Calu3 (cell line): ENCODE measurements at regions not wholly inside any gene's neighbourhood (a gene's known extent, or its start where the extent isn't known, plus 50 kb on each side); places are given as distances from the start of the nearest gene placed in this dataset.

Source experiments
- BruUV-seq: library from RNA; stranded (reverse); fragments of 400-500 nt; replicated peaks from 2 replicates; lab custom pipeline; 2021; lab: Mats Ljungman, UMichigan
- CTCF ChIA-PET: fragments of 300-600 bp; sonication (Branson Sonifier 250); formaldehyde crosslinking; loops from one replicate; lab custom pipeline; 2022; ENCODE audit warnings: antibody characterized with exemption; lab: Charles Lee
- DNase-seq: peaks from one replicate; pipeline ENCODE4 v3.0.0; 2022
- H3K27ac Mint-ChIP-seq: one replicate; pipeline ENCODE4 v1.8.0; 2022; ENCODE audit warnings: mixed read lengths; ENCODE audit not compliant: unreplicated experiment
- H3K27me3 Mint-ChIP-seq: one replicate; pipeline ENCODE4 v1.8.0; 2022; ENCODE audit warnings: mixed read lengths; ENCODE audit not compliant: unreplicated experiment
- H3K36me3 Mint-ChIP-seq: one replicate; pipeline ENCODE4 v1.8.0; 2022; ENCODE audit warnings: mild to moderate bottlenecking, moderate library complexity, mixed read lengths; ENCODE audit not compliant: insufficient read depth, unreplicated experiment
- H3K4me1 Mint-ChIP-seq: one replicate; pipeline ENCODE4 v1.8.0; 2022; ENCODE audit warnings: mild to moderate bottlenecking, low read depth, mixed read lengths; ENCODE audit not compliant: unreplicated experiment
- H3K4me3 Mint-ChIP-seq: one replicate; pipeline ENCODE4 v1.8.0; 2022; ENCODE audit warnings: mild to moderate bottlenecking, low read depth, moderate library complexity, mixed read lengths; ENCODE audit not compliant: unreplicated experiment
- H3K9me3 Mint-ChIP-seq: one replicate; pipeline ENCODE4 v1.8.0; 2022; ENCODE audit warnings: low read depth, mixed read lengths; ENCODE audit not compliant: unreplicated experiment
- CTCF ChIP-seq: fragments of 200-600 bp; IDR thresholded peaks from one replicate; pipeline ENCODE4 v1.8.0; 2022; ENCODE audit warnings: antibody characterized with exemption; ENCODE audit not compliant: unreplicated experiment
- intact Hi-C: fragments of 100-400 bp; cut with micrococcal nuclease; formaldehyde crosslinking; loops from one replicate; pipeline ENCODE4 v1.10.0; 2022; ENCODE audit not compliant: unreplicated experiment

- intact Hi-C loops, result no loop called here
- Mint-ChIP-seq H3K9me3 (no peaks in the 10 kb centered on the region), H3K27ac (no peak overlapping the region), H3K4me1 (no peaks in the 10 kb centered on the region), H3K27me3 (no peaks in the 10 kb centered on the region), H3K4me3 (no peak overlapping the region), H3K36me3 (no peaks in the 10 kb centered on the region)
- no peak for DNase-seq
- BruUV-seq, result no TSS peak
- no peak for TF ChIP-seq CTCF
- CTCF ChIA-PET, result no interaction called here
Measured at GRCh38 chr6:117025310-117025709, 148.3 kb downstream of the RFX6 start.

DNA sequence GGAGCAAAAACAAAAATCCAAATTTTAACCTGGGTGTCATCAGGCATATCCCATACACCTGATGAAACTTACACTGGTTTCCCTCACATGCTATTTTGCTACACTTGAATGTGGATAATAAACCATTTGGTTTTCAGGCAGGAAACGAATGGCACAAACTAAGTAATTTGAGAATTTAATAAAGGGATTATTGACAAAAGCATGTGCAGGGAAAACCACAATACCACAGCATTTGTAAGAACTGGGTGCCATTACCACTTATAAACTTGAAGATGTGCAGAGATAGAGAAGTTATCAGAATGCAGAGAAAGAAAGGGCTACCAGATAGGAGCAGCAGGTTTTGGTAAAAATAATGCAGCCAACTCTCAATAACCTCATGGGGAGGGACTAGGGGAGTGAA, 151.2 kb downstream of the RFX6 start:
- CTCF ChIA-PET, result no interaction called here
- H3K9me3 Mint-ChIP-seq, result no peaks in the 10 kb centered on the region
- H3K36me3 Mint-ChIP-seq, result no peaks in the 10 kb centered on the region
- BruUV-seq, result no TSS peak
- H3K4me3 Mint-ChIP-seq, result no peak overlapping the region
- DNase-seq, result no peak
- TF ChIP-seq CTCF, result no peak
- no peaks in the 10 kb centered on the region for H3K4me1 Mint-ChIP-seq
- intact Hi-C loops, result no loop called here
- no peak overlapping the region for H3K27ac Mint-ChIP-seq
- H3K27me3 Mint-ChIP-seq, result no peaks in the 10 kb centered on the region

GRCh38 chr6:117034547-117034946, 157.5 kb downstream of the RFX6 start:
- H3K9me3 Mint-ChIP-seq, result no peaks in the 10 kb centered on the region
- TF ChIP-seq CTCF, result no peak
- no peaks in the 10 kb centered on the region for H3K27me3 Mint-ChIP-seq
- H3K27ac Mint-ChIP-seq, result no peak overlapping the region
- intact Hi-C loops, result no loop called here
- no TSS peak for BruUV-seq
- no peaks in the 10 kb centered on the region for H3K4me1 Mint-ChIP-seq
- CTCF ChIA-PET, result no interaction called here
- DNase-seq, result no peak
- no peak overlapping the region for H3K4me3 Mint-ChIP-seq
- H3K36me3 Mint-ChIP-seq, result no peaks in the 10 kb centered on the region

GRCh38 chr6:117034971-117035370, 157.9 kb downstream of the RFX6 start:
- H3K36me3 Mint-ChIP-seq, result no peaks in the 10 kb centered on the region
- no peak overlapping the region for H3K27ac Mint-ChIP-seq
- no peak overlapping the region for H3K4me3 Mint-ChIP-seq
- TF ChIP-seq CTCF, result no peak
- CTCF ChIA-PET, result no interaction called here
- H3K27me3 Mint-ChIP-seq, result no peaks in the 10 kb centered on the region
- no peaks in the 10 kb centered on the region for H3K4me1 Mint-ChIP-seq
- no peak for DNase-seq
- no TSS peak for BruUV-seq
- no peaks in the 10 kb centered on the region for H3K9me3 Mint-ChIP-seq
- intact Hi-C loops, result no loop called here
